GM12874 (cell line): ENCODE measurements at regions not wholly inside any gene's neighbourhood (a gene's known extent, or its start where the extent isn't known, plus 50 kb on each side); places are given as distances from the start of the nearest gene placed in this dataset.

Experiments
- CTCF ChIP-seq: IDR thresholded peaks from 2 replicates; pipeline ENCODE4 v1.5.1; 2011; ENCODE audit warnings: low read depth, mild to moderate bottlenecking, control low read depth, low read length, moderate library complexity; ENCODE audit not compliant: insufficient read depth

GRCh38 chr5:112685386-112685785 lies 52.3 kb upstream of the APC start:
- no peak for TF ChIP-seq CTCF

- no peak for TF ChIP-seq CTCF
Observed at GRCh38 chr5:112685931-112686330, 51.8 kb upstream of the APC start.

GRCh38 chr5:112686675-112687074 lies 51.0 kb upstream of the APC start:
- no peak for TF ChIP-seq CTCF

GRCh38 chr5:112687306-112687705 lies 50.4 kb upstream of the APC start:
- no peak for TF ChIP-seq CTCF
